Nephron progenitor cell (in vitro differentiated cells): ENCODE measurements at regions not wholly inside any gene's neighbourhood (a gene's known extent, or its start where the extent isn't known, plus 50 kb on each side); places are given as distances from the start of the nearest gene placed in this dataset.

ENCODE experiments used
- DNase-seq: peaks from one replicate; pipeline ENCODE4 v3.0.0; 2021
- H3K27ac Mint-ChIP-seq: 2 replicates; pipeline ENCODE4 v1.8.0; 2021; ENCODE audit warnings: mild to moderate bottlenecking, moderate library complexity, mixed read lengths
- H3K27me3 Mint-ChIP-seq: 2 replicates; pipeline ENCODE4 v1.8.0; 2021; ENCODE audit warnings: mild to moderate bottlenecking, low read depth, mixed read lengths; ENCODE audit not compliant: poor library complexity
- H3K36me3 Mint-ChIP-seq: 2 replicates; pipeline ENCODE4 v1.8.0; 2021; ENCODE audit warnings: low read depth, mixed read lengths
- H3K4me1 Mint-ChIP-seq: 2 replicates; pipeline ENCODE4 v1.8.0; 2021; ENCODE audit warnings: mixed read lengths
- H3K4me3 Mint-ChIP-seq: 2 replicates; pipeline ENCODE4 v1.8.0; 2021; ENCODE audit warnings: mild to moderate bottlenecking, moderate library complexity, mixed read lengths
- H3K9me3 Mint-ChIP-seq: 2 replicates; pipeline ENCODE4 v1.8.0; 2021; ENCODE audit warnings: mild to moderate bottlenecking, moderate library complexity, mixed read lengths
- TF ChIP-seq, protein P1 (sequence below): fragments of 200-600 bp; sonication (generic); IDR thresholded peaks from 2 replicates; pipeline ENCODE4 v1.5.0; 2021; ENCODE audit warnings: antibody characterized with exemption

- Mint-ChIP-seq H3K27me3 (peaks cover 17% of the 10 kb centered on the region), H3K9me3 (no peaks in the 10 kb centered on the region), H3K4me3 (no peak overlapping the region), H3K27ac (no peak overlapping the region), H3K36me3 (no peaks in the 10 kb centered on the region), H3K4me1 (peaks cover 18% of the 10 kb centered on the region)
- no peak for DNase-seq
- TF ChIP-seq, protein P1, sequence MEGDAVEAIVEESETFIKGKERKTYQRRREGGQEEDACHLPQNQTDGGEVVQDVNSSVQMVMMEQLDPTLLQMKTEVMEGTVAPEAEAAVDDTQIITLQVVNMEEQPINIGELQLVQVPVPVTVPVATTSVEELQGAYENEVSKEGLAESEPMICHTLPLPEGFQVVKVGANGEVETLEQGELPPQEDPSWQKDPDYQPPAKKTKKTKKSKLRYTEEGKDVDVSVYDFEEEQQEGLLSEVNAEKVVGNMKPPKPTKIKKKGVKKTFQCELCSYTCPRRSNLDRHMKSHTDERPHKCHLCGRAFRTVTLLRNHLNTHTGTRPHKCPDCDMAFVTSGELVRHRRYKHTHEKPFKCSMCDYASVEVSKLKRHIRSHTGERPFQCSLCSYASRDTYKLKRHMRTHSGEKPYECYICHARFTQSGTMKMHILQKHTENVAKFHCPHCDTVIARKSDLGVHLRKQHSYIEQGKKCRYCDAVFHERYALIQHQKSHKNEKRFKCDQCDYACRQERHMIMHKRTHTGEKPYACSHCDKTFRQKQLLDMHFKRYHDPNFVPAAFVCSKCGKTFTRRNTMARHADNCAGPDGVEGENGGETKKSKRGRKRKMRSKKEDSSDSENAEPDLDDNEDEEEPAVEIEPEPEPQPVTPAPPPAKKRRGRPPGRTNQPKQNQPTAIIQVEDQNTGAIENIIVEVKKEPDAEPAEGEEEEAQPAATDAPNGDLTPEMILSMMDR, result no peak
Observed at GRCh38 chr1:4121293-4121684, 221.2 kb upstream of the C1orf174 start.

DNA sequence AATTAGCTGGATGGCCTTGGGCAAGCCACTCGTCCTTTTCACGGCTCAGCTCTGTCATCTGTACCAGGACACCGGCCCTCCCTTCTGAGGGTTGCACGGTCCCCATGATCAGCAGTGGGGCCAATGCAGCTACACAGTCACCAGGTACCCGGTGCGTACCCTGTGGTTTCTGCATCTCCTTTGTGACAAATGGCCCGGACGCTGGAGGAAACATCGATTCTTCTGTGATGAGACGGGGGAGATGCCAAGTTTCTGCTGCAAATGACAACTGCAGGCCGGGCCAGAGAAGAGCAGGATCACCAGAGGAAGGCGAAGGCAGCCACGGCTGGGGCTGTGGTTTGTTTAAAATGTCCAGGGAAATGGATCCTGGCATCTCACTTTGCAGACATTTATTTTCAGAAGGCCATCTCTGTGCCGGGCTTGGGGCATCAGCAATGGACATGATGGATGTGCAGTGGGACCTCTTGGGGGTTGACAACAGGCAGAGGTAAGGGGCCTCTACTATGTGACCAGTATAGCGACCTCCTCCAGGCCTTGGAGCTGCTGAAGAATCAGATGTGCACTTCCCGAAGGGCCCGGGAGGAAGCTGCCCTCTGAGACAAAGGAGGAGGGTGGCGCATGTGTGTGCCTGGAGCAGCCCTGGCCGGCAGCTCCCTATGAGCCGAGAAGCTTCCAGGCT lies 221.9 kb upstream of the C1orf174 start:
- H3K4me1 Mint-ChIP-seq, result peaks cover 19% of the 10 kb centered on the region
- DNase-seq, result no peak
- no peaks in the 10 kb centered on the region for H3K9me3 Mint-ChIP-seq
- no peaks in the 10 kb centered on the region for H3K36me3 Mint-ChIP-seq
- peaks cover 17% of the 10 kb centered on the region for H3K27me3 Mint-ChIP-seq
- no peak overlapping the region for H3K4me3 Mint-ChIP-seq
- TF ChIP-seq, protein P1, result no peak
- H3K27ac Mint-ChIP-seq, result no peak overlapping the region

- Mint-ChIP-seq H3K27me3 (peaks cover 22% of the 10 kb centered on the region), H3K4me1 (peaks cover 22% of the 10 kb centered on the region), H3K36me3 (no peaks in the 10 kb centered on the region), H3K27ac (no peak overlapping the region), H3K9me3 (no peaks in the 10 kb centered on the region), H3K4me3 (no peak overlapping the region)
- TF ChIP-seq, protein P1, result no peak
- no peak for DNase-seq
Observed at GRCh38 chr1:4122513-4123160, 222.6 kb upstream of the C1orf174 start.

DNA sequence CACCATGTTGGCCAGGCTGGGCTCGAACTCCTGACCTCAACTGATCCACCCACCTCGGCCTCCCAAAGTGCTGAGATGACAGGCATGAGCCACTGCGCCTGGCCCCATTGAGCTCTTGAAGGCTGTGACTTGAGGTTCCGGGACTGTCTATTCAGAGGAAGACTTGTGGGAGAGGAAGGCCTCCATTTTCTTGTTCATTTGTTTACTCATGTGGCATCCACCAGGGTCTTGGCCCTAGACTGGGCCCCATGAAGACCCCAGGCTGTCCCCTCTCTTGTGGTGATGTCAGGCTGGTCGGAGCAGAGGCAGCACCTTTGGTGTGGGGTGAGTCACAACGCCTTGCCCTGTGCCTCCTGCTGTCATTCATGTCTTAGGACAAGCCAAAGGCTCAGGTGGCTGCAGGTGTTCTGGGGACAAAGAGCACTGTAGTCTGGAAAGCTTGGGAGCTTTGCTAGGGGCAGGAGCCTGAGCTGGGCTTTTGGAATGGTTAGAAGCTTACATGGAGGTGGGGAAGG lies 224.6 kb upstream of the C1orf174 start:
- DNase-seq, result no peak
- Mint-ChIP-seq H3K27ac (peak overlapping the region; percentile 77), H3K36me3 (no peaks in the 10 kb centered on the region), H3K4me1 (peaks cover 17% of the 10 kb centered on the region), H3K9me3 (no peaks in the 10 kb centered on the region), H3K4me3 (no peak overlapping the region), H3K27me3 (peaks cover 14% of the 10 kb centered on the region)
- TF ChIP-seq, protein P1, result no peak

- no peak overlapping the region for H3K27ac Mint-ChIP-seq
- peaks cover 14% of the 10 kb centered on the region for H3K27me3 Mint-ChIP-seq
- H3K9me3 Mint-ChIP-seq, result no peaks in the 10 kb centered on the region
- H3K36me3 Mint-ChIP-seq, result no peaks in the 10 kb centered on the region
- no peak for DNase-seq
- H3K4me1 Mint-ChIP-seq, result peaks cover 15% of the 10 kb centered on the region
- TF ChIP-seq, protein P1, result no peak
- H3K4me3 Mint-ChIP-seq, result no peak overlapping the region
Observed at GRCh38 chr1:4126251-4126650, 226.2 kb upstream of the C1orf174 start.
